Astrocyte (in vitro differentiated cells and primary cell): ENCODE measurements at regions not wholly inside any gene's neighbourhood (a gene's known extent, or its start where the extent isn't known, plus 50 kb on each side); places are given as distances from the start of the nearest gene placed in this dataset.

Experiments
- EZH2 ChIP-seq: IDR thresholded peaks from 2 replicates; pipeline ENCODE4 v1.6.1; 2012; ENCODE audit warnings: mild to moderate bottlenecking, low read length, inconsistent platforms; ENCODE audit not compliant: insufficient read depth
- TF ChIP-seq, protein P1 (sequence below): IDR thresholded peaks from 2 replicates; pipeline ENCODE4 v1.5.1; 2011; ENCODE audit warnings: low read depth, mild to moderate bottlenecking, inconsistent platforms, low read length, moderate library complexity; ENCODE audit not compliant: insufficient read depth

DNA sequence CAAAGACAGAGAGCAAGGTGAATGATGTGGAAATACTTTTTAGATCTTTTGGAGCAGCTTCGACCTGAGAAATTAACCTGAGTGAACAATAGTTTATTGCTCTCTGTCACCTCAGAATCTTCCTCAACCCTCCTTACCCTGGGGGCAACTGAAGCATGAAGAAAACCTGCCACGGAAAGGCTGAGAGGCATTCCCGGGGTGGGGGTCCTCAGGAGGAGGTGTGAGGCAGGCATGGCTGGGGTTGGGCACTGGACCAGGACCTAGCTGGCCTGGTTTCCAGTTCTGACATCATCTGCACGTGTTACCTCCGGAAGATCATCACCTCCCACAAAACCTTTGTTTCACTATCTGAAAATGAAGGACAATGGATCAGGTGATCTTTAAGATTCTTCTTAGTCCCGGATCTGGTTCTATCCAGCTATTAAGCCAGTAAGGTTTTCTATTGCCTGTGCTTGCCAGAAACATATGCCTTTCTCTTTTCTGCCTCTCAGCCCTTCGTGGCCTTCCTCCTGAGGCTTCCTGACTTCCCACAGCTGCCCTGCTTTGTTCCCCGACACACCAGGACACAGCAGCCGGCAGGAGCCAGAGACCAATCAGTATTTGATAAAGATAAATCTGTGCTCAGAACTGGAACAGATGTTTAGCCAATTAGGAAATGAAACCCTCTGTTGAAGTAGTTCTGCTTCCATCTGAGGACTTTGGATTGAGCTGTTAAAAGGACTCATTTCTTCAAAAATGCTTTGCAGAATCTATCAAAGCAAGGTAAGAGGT lies 232.5 kb downstream of the TDRD15 start:
- TF ChIP-seq, protein P1, sequence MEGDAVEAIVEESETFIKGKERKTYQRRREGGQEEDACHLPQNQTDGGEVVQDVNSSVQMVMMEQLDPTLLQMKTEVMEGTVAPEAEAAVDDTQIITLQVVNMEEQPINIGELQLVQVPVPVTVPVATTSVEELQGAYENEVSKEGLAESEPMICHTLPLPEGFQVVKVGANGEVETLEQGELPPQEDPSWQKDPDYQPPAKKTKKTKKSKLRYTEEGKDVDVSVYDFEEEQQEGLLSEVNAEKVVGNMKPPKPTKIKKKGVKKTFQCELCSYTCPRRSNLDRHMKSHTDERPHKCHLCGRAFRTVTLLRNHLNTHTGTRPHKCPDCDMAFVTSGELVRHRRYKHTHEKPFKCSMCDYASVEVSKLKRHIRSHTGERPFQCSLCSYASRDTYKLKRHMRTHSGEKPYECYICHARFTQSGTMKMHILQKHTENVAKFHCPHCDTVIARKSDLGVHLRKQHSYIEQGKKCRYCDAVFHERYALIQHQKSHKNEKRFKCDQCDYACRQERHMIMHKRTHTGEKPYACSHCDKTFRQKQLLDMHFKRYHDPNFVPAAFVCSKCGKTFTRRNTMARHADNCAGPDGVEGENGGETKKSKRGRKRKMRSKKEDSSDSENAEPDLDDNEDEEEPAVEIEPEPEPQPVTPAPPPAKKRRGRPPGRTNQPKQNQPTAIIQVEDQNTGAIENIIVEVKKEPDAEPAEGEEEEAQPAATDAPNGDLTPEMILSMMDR = no peak
- no peak for TF ChIP-seq EZH2
